ENCODE measurements at regions not wholly inside any gene's neighbourhood (a gene's known extent, or its start where the extent isn't known, plus 50 kb on each side); places are given as distances from the start of the nearest gene placed in this dataset.
"Not testable (repeated sequence)": the region's sequence is repeated elsewhere in the genome, so short reads cannot be mapped to it uniquely, and the experiment has no call there.

- TF ChIP-seq CTCF (IDR thresholded peaks at IDR 0.05; ENCODE audit: low read depth, low read length, missing control alignments): no peak
- in situ Hi-C loops (cut with HindIII; ENCODE audit: low sequenced_read_pairs): no loop called here
- H3K4me3 ChIP-seq (ENCODE audit: low read depth, low read length): no peak overlapping the region
- DNase-seq (ENCODE audit: low read depth): no peak
Measured at GRCh38 chr3:110344487-110344886, 727.1 kb upstream of the NECTIN3 start.

GRCh38 chr3:110344897-110345767, 726.5 kb upstream of the NECTIN3 start:
- in situ Hi-C loops (cut with HindIII; ENCODE audit: low sequenced_read_pairs): no loop called here
- no peak for DNase-seq (ENCODE audit: low read depth)
- no peak for TF ChIP-seq CTCF (IDR thresholded peaks at IDR 0.05; ENCODE audit: low read depth, low read length, missing control alignments)
- H3K4me3 ChIP-seq (ENCODE audit: low read depth, low read length): no peak overlapping the region

- DNase-seq (ENCODE audit: low read depth): no peak
- no peak overlapping the region for H3K4me3 ChIP-seq (ENCODE audit: low read depth, low read length)
- no peak for TF ChIP-seq CTCF (IDR thresholded peaks at IDR 0.05; ENCODE audit: low read depth, low read length, missing control alignments)
- in situ Hi-C loops (cut with HindIII; ENCODE audit: low sequenced_read_pairs): no loop called here
Measured at GRCh38 chr3:110349295-110349694, 722.3 kb upstream of the NECTIN3 start.

GRCh38 chr3:110352841-110353604, 718.6 kb upstream of the NECTIN3 start:
- no peak for DNase-seq (ENCODE audit: low read depth)
- no peak overlapping the region for H3K4me3 ChIP-seq (ENCODE audit: low read depth, low read length)
- no peak for TF ChIP-seq CTCF (IDR thresholded peaks at IDR 0.05; ENCODE audit: low read depth, low read length, missing control alignments)
- in situ Hi-C loops (cut with HindIII; ENCODE audit: low sequenced_read_pairs): no loop called here

GRCh38 chr3:110362751-110363150, 708.9 kb upstream of the NECTIN3 start:
- no peak for TF ChIP-seq CTCF (IDR thresholded peaks at IDR 0.05; ENCODE audit: low read depth, low read length, missing control alignments)
- no peak for DNase-seq (ENCODE audit: low read depth)

GRCh38 chr3:110367289-110367688, 704.3 kb upstream of the NECTIN3 start:
- H3K4me3 ChIP-seq (ENCODE audit: low read depth, low read length); DNase-seq (ENCODE audit: low read depth); in situ Hi-C loops (cut with HindIII; ENCODE audit: low sequenced_read_pairs): not testable (repeated sequence)

More at GRCh38 chr3:110362751-110363150, 708.9 kb upstream of the NECTIN3 start:
- H3K4me3 ChIP-seq (ENCODE audit: low read depth, low read length): no peak overlapping the region
- in situ Hi-C loops (cut with HindIII; ENCODE audit: low sequenced_read_pairs): no loop called here

Measured in astrocyte of the cerebellum (primary cell).